ENCODE measurements at regions not wholly inside any gene's neighbourhood (a gene's known extent, or its start where the extent isn't known, plus 50 kb on each side); places are given as distances from the start of the nearest gene placed in this dataset.
A peak's percentile ranks its signal among the peaks of the same experiment; 100 is the strongest.
"Not testable (repeated sequence)": the region's sequence is repeated elsewhere in the genome, so short reads cannot be mapped to it uniquely, and the experiment has no call there.

- in situ Hi-C loops (cut with HindIII; ENCODE audit: low sequenced_read_pairs), result no loop called here
- H3K4me3 ChIP-seq (ENCODE audit: low read depth, low read length), result no peak overlapping the region
- DNase-seq (ENCODE audit: low read depth), result no peak
- TF ChIP-seq CTCF (IDR thresholded peaks at IDR 0.05; ENCODE audit: low read depth, low read length, missing control alignments), result no peak
Measured at GRCh38 chr1:55445416-55445815, 230.3 kb upstream of the USP24 start.

- in situ Hi-C loops (cut with HindIII; ENCODE audit: low sequenced_read_pairs), result no loop called here
- no peak overlapping the region for H3K4me3 ChIP-seq (ENCODE audit: low read depth, low read length)
- DNase-seq (ENCODE audit: low read depth), result no peak
- no peak for TF ChIP-seq CTCF (IDR thresholded peaks at IDR 0.05; ENCODE audit: low read depth, low read length, missing control alignments)
Measured at GRCh38 chr1:55444667-55445066, 229.5 kb upstream of the USP24 start.

GRCh38 chr1:55443175-55443915 lies 228.2 kb upstream of the USP24 start:
- peak; percentile 88 for DNase-seq (ENCODE audit: low read depth)
- no peak for TF ChIP-seq CTCF (IDR thresholded peaks at IDR 0.05; ENCODE audit: low read depth, low read length, missing control alignments)
- in situ Hi-C loops (cut with HindIII; ENCODE audit: low sequenced_read_pairs), result no loop called here
- H3K4me3 ChIP-seq (ENCODE audit: low read depth, low read length), result no peak overlapping the region

GRCh38 chr1:55441489-55441888 lies 226.3 kb upstream of the USP24 start:
- no peak for DNase-seq (ENCODE audit: low read depth)
- in situ Hi-C loops (cut with HindIII; ENCODE audit: low sequenced_read_pairs), result no loop called here
- H3K4me3 ChIP-seq (ENCODE audit: low read depth, low read length), result no peak overlapping the region
- no peak for TF ChIP-seq CTCF (IDR thresholded peaks at IDR 0.05; ENCODE audit: low read depth, low read length, missing control alignments)

GRCh38 chr1:55437692-55438091 lies 222.5 kb upstream of the USP24 start:
- in situ Hi-C loops (cut with HindIII; ENCODE audit: low sequenced_read_pairs), result no loop called here
- no peak overlapping the region for H3K4me3 ChIP-seq (ENCODE audit: low read depth, low read length)
- TF ChIP-seq CTCF (IDR thresholded peaks at IDR 0.05; ENCODE audit: low read depth, low read length, missing control alignments), result no peak
- DNase-seq (ENCODE audit: low read depth), result no peak

GRCh38 chr1:55430720-55431119 lies 215.6 kb upstream of the USP24 start:
- DNase-seq (ENCODE audit: low read depth); in situ Hi-C loops (cut with HindIII; ENCODE audit: low sequenced_read_pairs); H3K4me3 ChIP-seq (ENCODE audit: low read depth, low read length): not testable (repeated sequence)

- H3K4me3 ChIP-seq (ENCODE audit: low read depth, low read length); in situ Hi-C loops (cut with HindIII; ENCODE audit: low sequenced_read_pairs); DNase-seq (ENCODE audit: low read depth): not testable (repeated sequence)
Measured at GRCh38 chr1:55430206-55430605, 215.0 kb upstream of the USP24 start.

All from astrocyte of the cerebellum (primary cell).